ENCODE measurements at regions not wholly inside any gene's neighbourhood (a gene's known extent, or its start where the extent isn't known, plus 50 kb on each side); places are given as distances from the start of the nearest gene placed in this dataset.

- TF ChIP-seq CTCF (IDR thresholded peaks at IDR 0.05 in 8 of 11, conservative IDR thresholded peaks at IDR 0.05 in 3 of 11) (no peak), POLR2A (IDR thresholded peaks at IDR 0.05) (no peak)
These were observed 208.7 kb upstream of the IER5L start for GRCh38 chr9:129386812-129387177.
